IMR-90 (cell line): ENCODE measurements at regions not wholly inside any gene's neighbourhood (a gene's known extent, or its start where the extent isn't known, plus 50 kb on each side); places are given as distances from the start of the nearest gene placed in this dataset.

Source experiments
- CTCF ChIP-seq: conservative IDR thresholded peaks from 2 replicates; pipeline ENCODE4 v1.5.1; 2012; ENCODE audit warnings: mild to moderate bottlenecking, low read depth, low read length, improper control_type of control experiment
- FOS ChIP-seq: fragments of 150-350 bp; IDR thresholded peaks from 2 replicates; pipeline ENCODE4 v1.6.1; 2016; ENCODE audit warnings: low read depth, low read length
- MXI1 ChIP-seq: IDR thresholded peaks from 2 replicates; pipeline ENCODE4 v1.6.1; 2012; ENCODE audit warnings: low read depth, mild to moderate bottlenecking, low read length, moderate library complexity, borderline replicate concordance
- NFE2L2 ChIP-seq: fragments of 150-350 bp; IDR thresholded peaks from 2 replicates; pipeline ENCODE4 v1.6.1; 2016; ENCODE audit warnings: low read depth, mild to moderate bottlenecking, low read length
- POLR2A ChIP-seq: IDR thresholded peaks from 2 replicates; pipeline ENCODE4 v1.6.1; 2012; ENCODE audit warnings: mild to moderate bottlenecking, low read depth, low read length
- RAD21 ChIP-seq: IDR thresholded peaks from 2 replicates; pipeline ENCODE4 v1.6.1; 2012; ENCODE audit warnings: low read length, improper control_type of control experiment
- USF2 ChIP-seq: fragments of 150-350 bp; IDR thresholded peaks from 2 replicates; pipeline ENCODE4 v1.6.1; 2017; ENCODE audit warnings: mild to moderate bottlenecking, antibody characterized with exemption, low read length, low read depth

GRCh38 chr13:108533842-108534241, 95.6 kb upstream of the MYO16 start:
- TF ChIP-seq CTCF (no peak), POLR2A (no peak), FOS (no peak), RAD21 (no peak), NFE2L2 (no peak), MXI1 (no peak), USF2 (no peak)
